ENCODE measurements at regions not wholly inside any gene's neighbourhood (a gene's known extent, or its start where the extent isn't known, plus 50 kb on each side); places are given as distances from the start of the nearest gene placed in this dataset.
A peak's percentile ranks its signal among the peaks of the same experiment; 100 is the strongest.

- H3K9me3 ChIP-seq: no peaks in the 10 kb centered on the region
- no peak overlapping the region for H3K4me3 ChIP-seq
- no peak for DNase-seq
- no peaks in the 10 kb centered on the region for H3K27me3 ChIP-seq
- no peak overlapping the region for H3K27ac ChIP-seq
- no peak for TF ChIP-seq POLR2A (IDR thresholded peaks at IDR 0.05)
- no peak for TF ChIP-seq CTCF (IDR thresholded peaks at IDR 0.05)
- intact Hi-C loops (cut with DNase I): loop anchor here in 5 of 10 donors (5.0 to 10.0 kb wide), 5 partner anchors 60 to 192 kb away; no protein-coding TSS in a partner anchor
- WGBS, 4 donors: 52 to 68% (median 64%) methylated on average over 7 to 8 of the region's 8 CpGs
- no peaks in the 10 kb centered on the region for H3K36me3 ChIP-seq
- peak in 2 of 4 donors; percentile 13 to 33 for ATAC-seq
- H3K4me1 ChIP-seq: no peaks in the 10 kb centered on the region
Observed at GRCh38 chr9:38154501-38155421, 85.7 kb upstream of the SHB start.

GRCh38 chr9:38153910-38154291 lies 84.9 kb upstream of the SHB start:
- no peak overlapping the region for H3K27ac ChIP-seq
- DNase-seq (no peak), ATAC-seq (peak in 1 of 4 donors; percentile 12)
- no peaks in the 10 kb centered on the region for H3K36me3 ChIP-seq
- intact Hi-C loops (cut with DNase I): loop anchor here in 2 of 10 donors (10.0 kb wide), 2 partner anchors 59 to 189 kb away; no protein-coding TSS in a partner anchor
- H3K4me1 ChIP-seq: no peaks in the 10 kb centered on the region
- no peaks in the 10 kb centered on the region for H3K9me3 ChIP-seq
- H3K4me3 ChIP-seq: no peak overlapping the region
- WGBS, 4 donors: 65 to 83% (median 76%) methylated on average over 3 to 4 of the region's 4 CpGs
- TF ChIP-seq POLR2A (IDR thresholded peaks at IDR 0.05): no peak
- no peak for TF ChIP-seq CTCF (IDR thresholded peaks at IDR 0.05)
- H3K27me3 ChIP-seq: no peaks in the 10 kb centered on the region

GRCh38 chr9:38153152-38153909 lies 84.3 kb upstream of the SHB start:
- Histone ChIP-seq H3K4me3 (no peak overlapping the region), H3K27ac (no peak overlapping the region), H3K4me1 (no peaks in the 10 kb centered on the region), H3K36me3 (no peaks in the 10 kb centered on the region), H3K27me3 (no peaks in the 10 kb centered on the region), H3K9me3 (no peaks in the 10 kb centered on the region)
- TF ChIP-seq POLR2A (IDR thresholded peaks at IDR 0.05): no peak
- intact Hi-C loops (cut with DNase I): loop anchor here in 2 of 10 donors (10.0 kb wide), 2 partner anchors 59 to 189 kb away; no protein-coding TSS in a partner anchor
- DNase-seq: no peak
- ATAC-seq: peak in 3 of 4 donors; percentile 60 to 83 (median 70)
- 65 to 79% (median 68%) methylated on average over 6 of the region's 6 CpGs for WGBS, 4 donors

- no peak overlapping the region for H3K27ac ChIP-seq
- H3K9me3 ChIP-seq: no peaks in the 10 kb centered on the region
- peaks cover 0 to 2% (median 0%) of the 10 kb centered on the region in 9 donors for H3K27me3 ChIP-seq
- DNase-seq (no peak), ATAC-seq (no peak)
- WGBS, 4 donors: 37 to 46% (median 42%) methylated on average over 3 of the region's 3 CpGs
- H3K4me3 ChIP-seq: no peak overlapping the region
- no peaks in the 10 kb centered on the region for H3K4me1 ChIP-seq
- intact Hi-C loops (cut with DNase I): loop anchor here in 2 of 10 donors (10.0 kb wide), 2 partner anchors 55 to 185 kb away; no protein-coding TSS in a partner anchor
- H3K36me3 ChIP-seq: no peaks in the 10 kb centered on the region
- TF ChIP-seq CTCF (IDR thresholded peaks at IDR 0.05): no peak
- no peak for TF ChIP-seq POLR2A (IDR thresholded peaks at IDR 0.05)
Observed at GRCh38 chr9:38149647-38150046, 80.6 kb upstream of the SHB start.
